Renal pelvis (tissue), 1 donor: ENCODE measurements at regions not wholly inside any gene's neighbourhood (a gene's known extent, or its start where the extent isn't known, plus 50 kb on each side); places are given as distances from the start of the nearest gene placed in this dataset.
"Not testable (repeated sequence)": the region's sequence is repeated elsewhere in the genome, so short reads cannot be mapped to it uniquely, and the experiment has no call there.

Experiments
- DNase-seq: peaks from one replicate; pipeline ENCODE4 v3.0.0-alpha.2; 2013

DNA sequence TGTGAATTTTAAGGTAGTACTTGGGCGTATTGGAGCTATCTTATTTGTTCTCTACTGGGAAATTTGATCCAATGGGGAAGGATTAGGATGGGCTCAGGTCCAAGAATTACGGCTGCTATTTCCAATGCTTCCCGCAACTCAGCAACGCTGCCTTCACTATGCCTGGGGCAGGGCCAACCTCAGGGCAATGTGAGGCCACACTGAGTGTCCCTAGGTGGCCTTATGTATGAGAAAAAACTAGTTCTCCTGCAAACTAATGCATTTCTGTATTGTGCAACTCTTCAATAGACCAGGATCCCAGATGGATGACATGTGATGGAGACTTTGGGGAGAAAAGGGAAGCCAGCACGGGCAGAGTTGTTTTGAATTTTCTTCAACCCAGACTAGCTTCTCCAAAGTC lies 168.1 kb downstream of the DUSP10 start:
- no peak for DNase-seq

GRCh38 chr1:221574529-221574928 lies 167.4 kb downstream of the DUSP10 start:
- no peak for DNase-seq

DNA sequence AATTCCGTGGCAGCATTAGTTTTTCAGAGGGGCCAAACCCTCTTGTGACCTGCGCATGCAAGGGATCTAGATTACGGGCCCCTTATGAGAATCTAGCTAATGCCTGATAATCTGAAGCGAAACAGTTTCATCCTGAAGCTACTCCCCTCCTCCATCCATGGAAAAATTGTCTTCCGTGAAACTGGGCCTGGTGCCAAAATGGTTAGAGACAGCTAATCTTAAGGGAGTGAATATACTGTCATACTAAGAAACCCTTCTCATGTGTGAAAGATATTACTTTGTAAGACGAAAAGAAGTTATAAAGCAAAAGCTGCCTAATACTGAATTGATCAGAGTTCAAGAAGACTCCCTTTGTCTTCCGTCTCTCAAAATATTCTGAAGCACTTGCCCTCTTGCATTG lies 166.3 kb downstream of the DUSP10 start:
- DNase-seq, result no peak

GRCh38 chr1:221576268-221576667 lies 165.6 kb downstream of the DUSP10 start:
- no peak for DNase-seq

DNA sequence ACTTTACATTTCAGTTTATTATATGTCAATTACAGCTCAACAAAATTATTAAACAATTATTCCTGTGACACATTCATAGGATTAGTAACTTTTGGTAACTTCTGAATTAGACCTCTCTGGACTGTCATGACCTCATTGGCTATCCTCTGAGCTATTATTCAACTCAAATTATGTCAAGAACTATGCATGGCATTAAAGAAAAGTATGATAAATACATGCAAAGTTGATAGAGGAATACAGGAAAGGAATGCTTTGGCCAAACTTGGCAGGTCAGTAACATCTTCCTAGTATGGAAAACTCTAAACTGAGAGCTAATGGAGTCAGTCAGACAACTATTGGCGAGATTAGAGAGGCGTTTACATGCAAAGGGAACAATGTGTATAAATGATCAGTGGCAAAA lies 158.4 kb downstream of the DUSP10 start:
- no peak for DNase-seq

DNA sequence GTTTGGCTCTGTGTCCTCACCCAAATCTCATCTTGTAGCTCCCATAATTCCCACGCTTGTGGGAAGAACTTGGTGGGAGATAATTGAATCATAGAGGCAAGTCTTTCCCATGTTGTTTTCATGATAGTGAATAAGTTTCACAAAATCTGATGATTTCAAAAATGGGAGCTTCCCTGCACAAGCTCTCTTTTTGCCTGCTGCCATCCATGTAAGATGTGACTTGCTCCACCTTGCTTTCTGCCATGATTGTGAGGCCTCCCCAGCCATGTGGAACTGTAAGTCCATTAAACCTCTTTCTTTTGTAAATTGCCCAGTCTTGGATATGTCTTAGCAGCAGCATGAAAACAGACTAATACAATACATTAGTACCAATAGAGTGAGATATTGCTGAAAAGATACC lies 154.9 kb downstream of the DUSP10 start:
- DNase-seq, result not testable (repeated sequence)

- DNase-seq, result not testable (repeated sequence)
Measured at GRCh38 chr1:221591250-221591649, 150.6 kb downstream of the DUSP10 start.

DNA sequence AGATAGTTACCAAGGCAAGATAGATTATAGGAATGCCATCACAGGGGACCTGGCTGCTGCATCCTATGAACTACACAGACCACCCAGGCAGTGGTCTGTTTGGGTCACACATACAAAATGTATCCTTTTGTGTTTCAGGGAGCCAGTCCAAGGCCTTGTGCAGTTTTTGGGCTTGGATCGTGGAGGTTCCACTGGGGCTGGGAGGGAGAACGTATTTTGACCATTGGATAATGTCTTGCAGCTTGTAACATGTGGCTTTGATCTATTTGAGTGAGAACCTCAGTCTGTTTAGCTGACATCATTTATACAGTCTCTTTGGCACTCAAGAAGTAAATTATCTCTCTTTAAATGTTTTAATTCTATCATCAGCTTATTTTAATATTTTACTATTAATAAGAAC lies 147.3 kb downstream of the DUSP10 start:
- no peak for DNase-seq

DNA sequence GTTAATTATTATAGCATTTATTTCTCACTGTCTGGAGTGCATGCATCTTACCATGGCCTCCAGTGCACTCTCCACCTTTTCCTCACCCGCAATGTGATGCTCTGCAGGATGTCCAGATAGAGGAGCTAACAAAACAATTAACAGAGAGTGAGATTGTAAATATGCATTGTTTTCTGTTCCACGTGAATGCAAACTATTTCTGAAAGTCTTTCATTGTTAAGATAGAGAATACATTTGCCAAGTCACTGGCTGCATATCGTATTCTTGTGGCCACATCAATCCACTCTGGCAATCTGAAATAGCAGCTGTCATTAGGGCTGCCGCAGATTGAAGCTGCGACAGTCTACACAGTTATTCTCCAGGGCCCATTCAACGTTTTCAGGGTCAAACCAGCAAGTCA lies 143.8 kb downstream of the DUSP10 start:
- DNase-seq, result no peak

- no peak for DNase-seq
Measured at GRCh38 chr1:221601166-221601565, 140.7 kb downstream of the DUSP10 start.

GRCh38 chr1:221602830-221603229 lies 139.1 kb downstream of the DUSP10 start:
- no peak for DNase-seq

DNA sequence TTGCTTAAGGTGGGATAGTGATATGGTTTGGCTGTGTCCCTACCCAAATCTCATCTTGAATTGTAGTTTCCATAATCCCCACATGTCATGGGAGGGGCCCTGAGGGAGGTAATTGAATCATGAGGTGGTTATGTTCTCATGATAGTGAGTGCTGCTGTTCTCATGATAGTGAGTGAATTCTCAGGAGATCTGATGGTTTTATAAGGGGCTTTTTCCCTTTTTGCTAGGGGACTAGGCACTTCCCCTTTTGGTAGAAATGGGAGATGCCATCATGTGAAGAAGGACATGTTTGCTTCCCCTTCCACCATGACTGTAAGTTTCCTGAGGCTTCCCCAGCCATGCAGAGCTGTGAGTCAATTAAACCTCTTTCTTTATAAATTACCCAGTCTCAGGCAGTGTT lies 137.5 kb downstream of the DUSP10 start:
- DNase-seq, result not testable (repeated sequence)

- no peak for DNase-seq
Measured at GRCh38 chr1:221604948-221605347, 136.9 kb downstream of the DUSP10 start.

DNA sequence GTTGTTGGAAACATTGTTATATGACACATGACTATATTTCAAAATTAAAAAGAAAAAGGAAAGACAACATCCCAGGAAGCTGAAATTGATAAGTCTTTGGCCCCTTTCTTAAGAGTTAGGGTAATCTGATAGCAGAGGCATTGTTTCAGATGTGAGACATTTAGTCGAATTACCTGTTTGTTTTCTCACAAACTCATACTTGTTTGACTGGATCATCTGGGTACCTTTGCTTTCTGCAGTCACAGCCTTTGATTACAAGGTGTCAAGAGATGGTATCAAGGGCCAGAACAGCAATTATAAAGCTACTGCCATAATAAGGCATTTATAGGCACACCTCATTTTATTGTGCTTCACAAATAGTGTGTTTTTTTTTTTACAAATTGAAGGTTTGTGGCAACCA lies 136.3 kb downstream of the DUSP10 start:
- no peak for DNase-seq

DNA sequence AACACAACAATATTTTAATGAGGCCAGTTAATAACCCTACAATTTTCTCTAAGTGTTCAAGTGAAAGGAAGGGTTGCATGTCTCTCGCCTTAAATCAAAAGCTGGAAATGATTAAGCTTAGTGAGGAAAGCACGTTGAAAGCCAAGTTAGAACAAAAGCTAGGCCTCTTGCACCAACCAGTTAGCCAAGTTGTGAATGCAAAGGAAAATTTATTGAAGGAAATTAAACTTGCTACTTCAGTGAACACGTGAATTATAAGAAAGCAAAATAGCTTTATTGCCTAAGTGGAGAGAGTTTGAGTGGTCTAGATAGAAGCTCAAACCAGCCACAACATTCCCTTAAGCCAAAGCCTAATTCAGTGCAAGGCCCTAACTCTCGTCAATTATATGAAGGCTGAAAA lies 135.6 kb downstream of the DUSP10 start:
- peak; percentile 28 for DNase-seq

DNA sequence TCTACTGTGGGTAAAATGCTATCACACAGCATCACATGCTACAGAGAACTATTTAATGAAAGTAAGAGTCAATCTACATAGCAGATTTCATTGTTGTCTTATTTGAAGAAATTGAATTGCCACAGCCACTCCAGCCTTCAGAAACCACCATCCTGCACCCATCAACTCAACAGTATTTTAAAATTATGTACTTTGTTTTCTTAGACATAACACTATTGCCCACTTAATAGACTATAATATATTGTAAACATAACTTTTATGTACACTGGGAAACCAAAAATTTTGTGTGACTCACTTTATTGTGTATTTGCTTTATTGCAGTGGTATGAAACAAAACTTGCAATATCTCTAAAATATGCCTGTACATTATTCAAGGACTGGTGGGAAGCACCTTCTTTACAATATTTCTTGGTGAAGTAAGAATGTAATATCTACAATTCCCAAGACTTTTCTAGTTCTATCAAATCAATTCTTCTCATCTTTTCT lies 133.0 kb downstream of the DUSP10 start:
- DNase-seq, result no peak

GRCh38 chr1:221611656-221612046 lies 130.2 kb downstream of the DUSP10 start:
- no peak for DNase-seq

- DNase-seq, result no peak
Measured at GRCh38 chr1:221612047-221612777, 129.7 kb downstream of the DUSP10 start.

- DNase-seq, result no peak
Measured at GRCh38 chr1:221620437-221621384, 121.2 kb downstream of the DUSP10 start.

- DNase-seq, result no peak
Measured at GRCh38 chr1:221621683-221622082, 120.2 kb downstream of the DUSP10 start.

DNA sequence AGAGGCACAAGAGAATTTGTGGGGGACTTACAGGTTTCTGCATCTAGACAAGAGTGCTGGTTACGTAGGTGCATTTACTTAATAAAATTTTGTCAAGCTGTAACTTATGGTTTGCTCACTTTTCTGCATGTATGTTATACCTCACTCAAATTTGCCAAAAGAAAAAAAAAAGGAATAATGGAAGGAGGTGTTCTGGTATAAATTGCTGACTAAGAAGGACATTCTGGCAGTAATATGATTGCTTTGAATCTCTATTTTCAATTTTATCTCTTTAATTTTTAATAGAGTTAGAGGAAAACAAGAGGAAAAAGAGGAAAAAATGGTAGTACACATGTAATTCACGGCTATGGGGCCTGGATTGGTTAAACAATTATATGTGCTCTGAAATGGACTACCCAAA lies 119.5 kb downstream of the DUSP10 start:
- DNase-seq, result no peak

- DNase-seq, result no peak
Measured at GRCh38 chr1:221625026-221625425, 116.9 kb downstream of the DUSP10 start.

DNA sequence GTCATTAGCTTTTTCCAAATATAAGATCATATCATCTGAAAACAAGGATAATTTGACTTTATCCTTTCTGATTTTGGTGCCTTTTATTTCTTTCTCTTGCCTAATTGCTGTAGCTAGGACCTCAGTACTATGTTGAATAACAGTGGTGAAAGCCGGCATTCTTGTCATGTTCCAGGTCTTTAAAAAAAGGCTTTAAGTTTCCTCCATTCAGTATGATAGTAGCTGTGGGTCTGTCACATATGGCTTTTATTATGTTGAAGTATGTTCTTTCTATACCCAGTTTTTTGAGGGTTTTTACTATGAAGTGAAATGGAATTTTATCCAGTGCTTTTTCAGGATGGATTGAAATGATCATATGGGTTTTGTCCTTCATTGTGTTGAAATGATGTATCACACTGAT lies 115.8 kb downstream of the DUSP10 start:
- DNase-seq, result no peak
